Suprapubic skin (tissue), 4 donors: ENCODE measurements at regions not wholly inside any gene's neighbourhood (a gene's known extent, or its start where the extent isn't known, plus 50 kb on each side); places are given as distances from the start of the nearest gene placed in this dataset.

Source experiments
- DNase-seq, 2 donors: peaks; one replicate each; pipeline ENCODE4 v3.0.0-alpha.2; 2019; ENCODE audit warnings: low spot score in 2 of 2
- H3K27ac ChIP-seq: fragments of 200-600 bp; sonication (generic); one replicate; pipeline ENCODE4 v1.5.1; 2019
- H3K27me3 ChIP-seq: fragments of 200-600 bp; sonication (generic); one replicate; pipeline ENCODE4 v1.5.1; 2019
- H3K36me3 ChIP-seq: fragments of 200-600 bp; sonication (generic); one replicate; pipeline ENCODE4 v1.5.1; 2019
- H3K4me1 ChIP-seq: fragments of 200-600 bp; sonication (generic); one replicate; pipeline ENCODE4 v1.5.1; 2019
- H3K4me3 ChIP-seq: fragments of 200-600 bp; sonication (generic); one replicate; pipeline ENCODE4 v1.5.1; 2019; ENCODE audit warnings: mild to moderate bottlenecking
- H3K9me3 ChIP-seq: fragments of 200-600 bp; sonication (generic); one replicate; pipeline ENCODE4 v1.5.1; 2019
- EP300 ChIP-seq: sonication (generic); formaldehyde crosslinking; IDR thresholded peaks from one replicate; pipeline ENCODE4 v1.6.1; 2017; ENCODE audit warnings: antibody characterized with exemption
- POLR2A ChIP-seq, 2 donors: fragments of 450-650 bp; IDR thresholded peaks; one replicate each; pipeline ENCODE4 v1.6.1; 2017; ENCODE audit warnings: antibody characterized with exemption in 2 of 2, mild to moderate bottlenecking in 2 of 2, moderate library complexity in 2 of 2
- POLR2AphosphoS5 ChIP-seq, 3 donors: sonication (generic); formaldehyde crosslinking; IDR thresholded peaks; one replicate each; pipeline ENCODE4 v1.6.1; 2017; ENCODE audit warnings: antibody characterized with exemption in 3 of 3
- WGBS: methylation state at CpG from one replicate; pipeline ENCODE4 v1.1.5; 2018; 5-methylcytosine and 5-hydroxymethylcytosine counted together
- TF ChIP-seq, protein P1 (sequence below), 2 donors: fragments of 200-600 bp in 1 of 2; fragments of 450-650 bp in 1 of 2; sonication (generic) in 1 of 2; IDR thresholded peaks; one replicate each; pipeline ENCODE4 v1.5.1; 2016 to 2019; ENCODE audit warnings: antibody characterized with exemption in 2 of 2, mild to moderate bottlenecking in 1 of 2, moderate library complexity in 1 of 2

- no peak overlapping the region for H3K27ac ChIP-seq
- H3K4me3 ChIP-seq, result no peak overlapping the region
- no peaks in the 10 kb centered on the region for H3K36me3 ChIP-seq
- WGBS, result 39% methylated on average over 5 of the region's 5 CpGs
- peaks cover 3% of the 10 kb centered on the region for H3K27me3 ChIP-seq
- H3K9me3 ChIP-seq, result no peaks in the 10 kb centered on the region
- no peaks in the 10 kb centered on the region for H3K4me1 ChIP-seq
- no peak for TF ChIP-seq POLR2A (IDR thresholded peaks at IDR 0.05)
- TF ChIP-seq EP300, result no peak
- TF ChIP-seq POLR2AphosphoS5 (IDR thresholded peaks at IDR 0.05), result no peak
- TF ChIP-seq, protein P1, sequence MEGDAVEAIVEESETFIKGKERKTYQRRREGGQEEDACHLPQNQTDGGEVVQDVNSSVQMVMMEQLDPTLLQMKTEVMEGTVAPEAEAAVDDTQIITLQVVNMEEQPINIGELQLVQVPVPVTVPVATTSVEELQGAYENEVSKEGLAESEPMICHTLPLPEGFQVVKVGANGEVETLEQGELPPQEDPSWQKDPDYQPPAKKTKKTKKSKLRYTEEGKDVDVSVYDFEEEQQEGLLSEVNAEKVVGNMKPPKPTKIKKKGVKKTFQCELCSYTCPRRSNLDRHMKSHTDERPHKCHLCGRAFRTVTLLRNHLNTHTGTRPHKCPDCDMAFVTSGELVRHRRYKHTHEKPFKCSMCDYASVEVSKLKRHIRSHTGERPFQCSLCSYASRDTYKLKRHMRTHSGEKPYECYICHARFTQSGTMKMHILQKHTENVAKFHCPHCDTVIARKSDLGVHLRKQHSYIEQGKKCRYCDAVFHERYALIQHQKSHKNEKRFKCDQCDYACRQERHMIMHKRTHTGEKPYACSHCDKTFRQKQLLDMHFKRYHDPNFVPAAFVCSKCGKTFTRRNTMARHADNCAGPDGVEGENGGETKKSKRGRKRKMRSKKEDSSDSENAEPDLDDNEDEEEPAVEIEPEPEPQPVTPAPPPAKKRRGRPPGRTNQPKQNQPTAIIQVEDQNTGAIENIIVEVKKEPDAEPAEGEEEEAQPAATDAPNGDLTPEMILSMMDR (IDR thresholded peaks at IDR 0.05), result no peak
- DNase-seq, result no peak
Observed at GRCh38 chr7:70867513-70867912, 264.4 kb upstream of the GALNT17 start.

- H3K27ac ChIP-seq, result no peak overlapping the region
- H3K4me3 ChIP-seq, result no peak overlapping the region
- 49% methylated on average over 5 of the region's 5 CpGs for WGBS
- DNase-seq, result no peak
- H3K4me1 ChIP-seq, result no peaks in the 10 kb centered on the region
- TF ChIP-seq, protein P1 (IDR thresholded peaks at IDR 0.05), result no peak
- TF ChIP-seq POLR2A (IDR thresholded peaks at IDR 0.05) (no peak), EP300 (no peak), POLR2AphosphoS5 (IDR thresholded peaks at IDR 0.05) (no peak)
- peaks cover 3% of the 10 kb centered on the region for H3K27me3 ChIP-seq
- H3K9me3 ChIP-seq, result no peaks in the 10 kb centered on the region
- no peaks in the 10 kb centered on the region for H3K36me3 ChIP-seq
Observed at GRCh38 chr7:70870349-70870748, 261.6 kb upstream of the GALNT17 start.

GRCh38 chr7:70872188-70872587, 259.8 kb upstream of the GALNT17 start:
- no peaks in the 10 kb centered on the region for H3K4me1 ChIP-seq
- no peak for DNase-seq
- TF ChIP-seq POLR2A (IDR thresholded peaks at IDR 0.05), result no peak
- no peak for TF ChIP-seq POLR2AphosphoS5 (IDR thresholded peaks at IDR 0.05)
- TF ChIP-seq EP300, result no peak
- TF ChIP-seq, protein P1 (IDR thresholded peaks at IDR 0.05), result no peak
- no peaks in the 10 kb centered on the region for H3K9me3 ChIP-seq
- H3K4me3 ChIP-seq, result no peak overlapping the region
- WGBS, result 44% methylated on average over 2 of the region's 2 CpGs
- H3K36me3 ChIP-seq, result no peaks in the 10 kb centered on the region
- peaks cover 3% of the 10 kb centered on the region for H3K27me3 ChIP-seq
- H3K27ac ChIP-seq, result no peak overlapping the region

DNA sequence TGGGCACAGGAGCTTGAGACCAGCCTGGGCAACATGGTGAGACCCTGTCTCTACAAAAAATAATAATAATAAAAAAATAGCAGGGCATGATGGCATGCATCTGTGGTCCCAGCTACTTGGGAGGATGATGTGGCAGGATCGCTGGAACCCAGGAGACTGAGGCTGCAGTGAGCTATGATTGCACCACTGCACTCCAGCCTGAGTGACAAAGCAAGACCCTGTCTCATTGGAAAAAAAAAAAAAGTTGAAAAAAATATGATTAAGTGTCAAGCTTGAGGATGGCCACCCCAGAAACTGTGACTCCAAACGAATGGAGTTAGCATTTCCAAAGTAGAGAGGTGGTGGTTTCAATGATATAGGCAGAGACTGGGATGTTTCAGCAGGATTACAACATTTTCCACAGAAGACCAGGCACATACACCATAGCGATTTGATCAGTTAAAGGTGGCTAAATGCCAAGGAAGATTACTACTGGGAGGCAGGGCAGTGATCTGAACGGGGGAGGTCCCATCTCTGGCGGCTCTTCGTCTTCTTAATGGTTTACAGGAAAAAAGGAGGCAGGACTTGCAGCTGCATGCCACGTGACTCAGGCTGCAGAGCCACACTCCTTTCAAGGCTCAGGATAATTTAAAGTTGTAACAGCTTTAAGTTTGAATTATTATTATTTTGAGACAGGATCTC, 250.6 kb upstream of the GALNT17 start:
- DNase-seq, result no peak
- Histone ChIP-seq H3K4me1 (no peaks in the 10 kb centered on the region), H3K27ac (no peak overlapping the region), H3K4me3 (no peak overlapping the region), H3K27me3 (no peaks in the 10 kb centered on the region), H3K36me3 (no peaks in the 10 kb centered on the region), H3K9me3 (no peaks in the 10 kb centered on the region)
- no peak for TF ChIP-seq EP300
- TF ChIP-seq POLR2AphosphoS5 (IDR thresholded peaks at IDR 0.05), result no peak
- 31% methylated on average over 7 of the region's 7 CpGs for WGBS

DNA sequence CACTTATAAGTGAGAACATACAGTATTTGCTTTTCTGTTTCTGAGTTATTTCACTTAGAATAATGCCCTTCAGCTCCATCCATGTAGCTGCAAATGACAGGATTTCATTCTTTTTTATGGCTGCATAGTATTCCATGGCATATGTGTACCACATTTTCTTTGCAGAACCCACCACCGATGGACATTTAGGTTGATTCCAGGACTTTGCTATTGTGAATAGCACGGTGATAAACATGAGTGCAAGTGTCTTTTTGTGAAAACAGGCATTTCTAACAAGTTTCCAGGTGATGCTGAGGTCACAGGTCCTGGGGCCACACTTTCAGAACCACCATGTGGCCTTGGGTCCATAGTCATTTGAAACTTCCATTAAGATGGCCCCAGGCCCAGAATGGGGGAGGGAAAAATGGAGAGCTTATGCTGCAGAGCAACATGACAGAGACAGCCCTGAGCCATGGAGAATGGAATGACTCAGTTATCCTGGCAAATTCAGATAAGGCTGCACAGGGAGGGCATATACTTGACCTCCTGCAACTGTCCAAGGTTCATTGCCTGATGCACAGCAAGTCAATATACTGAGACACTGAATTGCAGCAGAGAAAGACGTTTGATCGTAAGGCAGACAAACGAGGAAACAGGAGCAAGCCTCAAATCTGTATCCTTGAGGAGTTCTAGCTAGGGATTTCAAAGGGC, 248.0 kb upstream of the GALNT17 start:
- Histone ChIP-seq H3K27ac (no peak overlapping the region), H3K36me3 (no peaks in the 10 kb centered on the region), H3K9me3 (no peaks in the 10 kb centered on the region), H3K4me3 (no peak overlapping the region), H3K27me3 (no peaks in the 10 kb centered on the region), H3K4me1 (no peaks in the 10 kb centered on the region)
- peak in 1 of 2 donors; percentile 18 for DNase-seq
- TF ChIP-seq EP300, result no peak
- TF ChIP-seq, protein P1 (IDR thresholded peaks at IDR 0.05), result no peak
- no peak for TF ChIP-seq POLR2AphosphoS5 (IDR thresholded peaks at IDR 0.05)
- no peak for TF ChIP-seq POLR2A (IDR thresholded peaks at IDR 0.05)
- WGBS, result 71% methylated on average over 5 of the region's 5 CpGs
